Gastrocnemius medialis (tissue), 4 donors: ENCODE measurements at regions not wholly inside any gene's neighbourhood (a gene's known extent, or its start where the extent isn't known, plus 50 kb on each side); places are given as distances from the start of the nearest gene placed in this dataset.

Experiments used
- POLR2A ChIP-seq, 2 donors: fragments of 450-650 bp; IDR thresholded peaks; one replicate each; pipeline ENCODE4 v1.6.1; 2017; ENCODE audit warnings: antibody characterized with exemption in 2 of 2, mild to moderate bottlenecking in 2 of 2, moderate library complexity in 2 of 2
- TF ChIP-seq, protein P1 (sequence below), 5 experiments: fragments of 450-650 bp in 3 of 5; fragments of 200-600 bp in 2 of 5; sonication (generic) in 2 of 5; IDR thresholded peaks in 4 of 5; conservative IDR thresholded peaks in 1 of 5; 1 replicate in 4 of 5; 2 replicates in 1 of 5; pipeline ENCODE4 v1.5.1; 2016 to 2019; ENCODE audit warnings: antibody characterized with exemption in 5 of 5, mild to moderate bottlenecking in 3 of 5, moderate library complexity in 3 of 5

DNA sequence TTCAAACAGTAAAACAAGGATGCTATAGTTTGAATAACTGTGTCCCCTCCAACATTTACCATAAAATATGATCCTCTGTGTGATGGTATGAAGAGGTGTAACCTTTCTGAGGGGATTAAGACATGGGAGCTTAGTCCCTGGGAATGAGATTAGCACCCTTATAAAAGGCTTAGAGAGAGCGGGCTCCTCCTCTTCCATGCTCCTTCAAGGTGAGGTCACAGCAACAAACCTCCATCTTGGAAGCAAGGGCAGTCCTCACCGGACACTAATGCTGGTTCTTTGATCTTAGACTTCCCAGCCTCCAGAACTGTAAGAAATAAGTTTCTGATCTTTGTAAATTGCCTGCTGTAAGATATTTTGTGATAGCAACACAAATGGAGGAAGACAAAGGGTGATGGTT is 700.3 kb downstream of the TMEM182 start:
- TF ChIP-seq, protein P1, sequence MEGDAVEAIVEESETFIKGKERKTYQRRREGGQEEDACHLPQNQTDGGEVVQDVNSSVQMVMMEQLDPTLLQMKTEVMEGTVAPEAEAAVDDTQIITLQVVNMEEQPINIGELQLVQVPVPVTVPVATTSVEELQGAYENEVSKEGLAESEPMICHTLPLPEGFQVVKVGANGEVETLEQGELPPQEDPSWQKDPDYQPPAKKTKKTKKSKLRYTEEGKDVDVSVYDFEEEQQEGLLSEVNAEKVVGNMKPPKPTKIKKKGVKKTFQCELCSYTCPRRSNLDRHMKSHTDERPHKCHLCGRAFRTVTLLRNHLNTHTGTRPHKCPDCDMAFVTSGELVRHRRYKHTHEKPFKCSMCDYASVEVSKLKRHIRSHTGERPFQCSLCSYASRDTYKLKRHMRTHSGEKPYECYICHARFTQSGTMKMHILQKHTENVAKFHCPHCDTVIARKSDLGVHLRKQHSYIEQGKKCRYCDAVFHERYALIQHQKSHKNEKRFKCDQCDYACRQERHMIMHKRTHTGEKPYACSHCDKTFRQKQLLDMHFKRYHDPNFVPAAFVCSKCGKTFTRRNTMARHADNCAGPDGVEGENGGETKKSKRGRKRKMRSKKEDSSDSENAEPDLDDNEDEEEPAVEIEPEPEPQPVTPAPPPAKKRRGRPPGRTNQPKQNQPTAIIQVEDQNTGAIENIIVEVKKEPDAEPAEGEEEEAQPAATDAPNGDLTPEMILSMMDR (IDR thresholded peaks at IDR 0.05 in 4 of 5, conservative IDR thresholded peaks at IDR 0.05 in 1 of 5), result no peak
- no peak for TF ChIP-seq POLR2A (IDR thresholded peaks at IDR 0.05)
